ENCODE measurements at regions not wholly inside any gene's neighbourhood (a gene's known extent, or its start where the extent isn't known, plus 50 kb on each side); places are given as distances from the start of the nearest gene placed in this dataset.

- TF ChIP-seq ZNF232 (CRISPR knock-in tag; IDR thresholded peaks at IDR 0.05), result no peak
- no peak for TF ChIP-seq ETV6 (CRISPR knock-in tag; IDR thresholded peaks at IDR 0.05)
- TF ChIP-seq, protein P1, sequence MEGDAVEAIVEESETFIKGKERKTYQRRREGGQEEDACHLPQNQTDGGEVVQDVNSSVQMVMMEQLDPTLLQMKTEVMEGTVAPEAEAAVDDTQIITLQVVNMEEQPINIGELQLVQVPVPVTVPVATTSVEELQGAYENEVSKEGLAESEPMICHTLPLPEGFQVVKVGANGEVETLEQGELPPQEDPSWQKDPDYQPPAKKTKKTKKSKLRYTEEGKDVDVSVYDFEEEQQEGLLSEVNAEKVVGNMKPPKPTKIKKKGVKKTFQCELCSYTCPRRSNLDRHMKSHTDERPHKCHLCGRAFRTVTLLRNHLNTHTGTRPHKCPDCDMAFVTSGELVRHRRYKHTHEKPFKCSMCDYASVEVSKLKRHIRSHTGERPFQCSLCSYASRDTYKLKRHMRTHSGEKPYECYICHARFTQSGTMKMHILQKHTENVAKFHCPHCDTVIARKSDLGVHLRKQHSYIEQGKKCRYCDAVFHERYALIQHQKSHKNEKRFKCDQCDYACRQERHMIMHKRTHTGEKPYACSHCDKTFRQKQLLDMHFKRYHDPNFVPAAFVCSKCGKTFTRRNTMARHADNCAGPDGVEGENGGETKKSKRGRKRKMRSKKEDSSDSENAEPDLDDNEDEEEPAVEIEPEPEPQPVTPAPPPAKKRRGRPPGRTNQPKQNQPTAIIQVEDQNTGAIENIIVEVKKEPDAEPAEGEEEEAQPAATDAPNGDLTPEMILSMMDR (IDR thresholded peaks at IDR 0.05), result peak; percentile 66
- no peak for TF ChIP-seq FOXP4 (CRISPR knock-in tag; IDR thresholded peaks at IDR 0.05)
- TF ChIP-seq EMX1 (CRISPR knock-in tag; IDR thresholded peaks at IDR 0.05), result no peak
- TF ChIP-seq SMAD3 (CRISPR knock-in tag; IDR thresholded peaks at IDR 0.05; ENCODE audit: borderline replicate concordance), result no peak
- TF ChIP-seq TCF7 (CRISPR knock-in tag; IDR thresholded peaks at IDR 0.05; ENCODE audit: low read depth), result no peak
- no peak for TF ChIP-seq ELF4 (CRISPR knock-in tag; IDR thresholded peaks at IDR 0.05; ENCODE audit: low read depth)
Observed at GRCh38 chr5:158074992-158075769, 216.2 kb upstream of the CLINT1 start.

Measured in WTC11 (cell line).